Vagina (tissue), 2 donors: ENCODE measurements at regions not wholly inside any gene's neighbourhood (a gene's known extent, or its start where the extent isn't known, plus 50 kb on each side); places are given as distances from the start of the nearest gene placed in this dataset.

ENCODE experiments used
- DNase-seq, 2 donors: peaks; one replicate each; pipeline ENCODE4 v3.0.0-alpha.2; 2017; ENCODE audit errors: extremely low spot score in 2 of 2
- H3K27ac ChIP-seq: fragments of 200-600 bp; sonication (generic); one replicate; pipeline ENCODE4 v1.5.1; 2019
- H3K27me3 ChIP-seq: fragments of 200-600 bp; sonication (generic); one replicate; pipeline ENCODE4 v1.5.1; 2019
- H3K36me3 ChIP-seq, 2 donors: fragments of 200-600 bp; sonication (generic); one replicate each; pipeline ENCODE4 v1.5.1; 2017 to 2019
- H3K4me1 ChIP-seq: fragments of 200-600 bp; sonication (generic); one replicate; pipeline ENCODE4 v1.5.1; 2019
- H3K4me3 ChIP-seq, 2 donors: fragments of 200-600 bp; sonication (generic); 1 replicate in 1 of 2; 2 replicates in 1 of 2; pipeline ENCODE4 v1.5.1; 2016 to 2019
- H3K9me3 ChIP-seq: fragments of 200-600 bp; sonication (generic); one replicate; pipeline ENCODE4 v1.5.1; 2019
- POLR2A ChIP-seq, 2 donors: fragments of 450-650 bp; IDR thresholded peaks; one replicate each; pipeline ENCODE4 v1.6.1; 2017; ENCODE audit warnings: antibody characterized with exemption in 2 of 2, mild to moderate bottlenecking in 2 of 2, moderate library complexity in 2 of 2
- POLR2AphosphoS5 ChIP-seq, 2 donors: sonication (generic); formaldehyde crosslinking; IDR thresholded peaks; one replicate each; pipeline ENCODE4 v1.9.0; 2017; ENCODE audit warnings: antibody characterized with exemption in 2 of 2, mild to moderate bottlenecking in 2 of 2, low read depth in 1 of 2; ENCODE audit not compliant: insufficient read depth in 1 of 2
- intact Hi-C: fragments of 100-400 bp; cut with DNase I; formaldehyde crosslinking; loops from one replicate; pipeline ENCODE4 v1.15.1; 2023
- TF ChIP-seq, protein P1 (sequence below), 3 experiments: fragments of 450-650 bp in 2 of 3; fragments of 200-600 bp in 1 of 3; sonication (generic) in 1 of 3; IDR thresholded peaks; one replicate each; pipeline ENCODE4 v1.5.1; 2017 to 2019; ENCODE audit warnings: antibody characterized with exemption in 3 of 3, mild to moderate bottlenecking in 2 of 3, moderate library complexity in 2 of 3

GRCh38 chr13:62331384-62331783 is 915.7 kb upstream of the PCDH20 start:
- intact Hi-C loops: no loop called here
- H3K27ac ChIP-seq: no peak overlapping the region
- DNase-seq: no peak

DNA sequence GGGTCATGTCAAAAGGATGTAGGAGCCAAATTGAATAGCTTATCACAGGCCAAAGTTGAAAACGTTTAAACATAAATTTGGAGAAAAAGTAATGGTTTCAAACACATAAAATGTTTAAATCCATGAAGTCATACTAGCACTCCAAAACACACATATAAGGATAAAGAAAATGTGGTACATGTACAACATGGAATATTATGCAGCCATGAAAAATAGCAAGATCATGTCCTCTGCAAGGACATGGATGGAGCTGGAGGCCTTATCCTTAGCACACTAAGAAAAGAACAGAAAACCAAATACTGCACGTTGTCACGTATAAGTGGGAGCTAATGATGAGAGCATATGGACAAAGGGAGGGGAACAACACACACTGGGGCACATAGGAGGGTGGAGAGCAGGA is 911.7 kb upstream of the PCDH20 start:
- TF ChIP-seq POLR2AphosphoS5 (IDR thresholded peaks at IDR 0.05; ENCODE audit: insufficient read depth in 1 of 2, low read depth in 1 of 2) (no peak), POLR2A (IDR thresholded peaks at IDR 0.05) (no peak)
- TF ChIP-seq, protein P1, sequence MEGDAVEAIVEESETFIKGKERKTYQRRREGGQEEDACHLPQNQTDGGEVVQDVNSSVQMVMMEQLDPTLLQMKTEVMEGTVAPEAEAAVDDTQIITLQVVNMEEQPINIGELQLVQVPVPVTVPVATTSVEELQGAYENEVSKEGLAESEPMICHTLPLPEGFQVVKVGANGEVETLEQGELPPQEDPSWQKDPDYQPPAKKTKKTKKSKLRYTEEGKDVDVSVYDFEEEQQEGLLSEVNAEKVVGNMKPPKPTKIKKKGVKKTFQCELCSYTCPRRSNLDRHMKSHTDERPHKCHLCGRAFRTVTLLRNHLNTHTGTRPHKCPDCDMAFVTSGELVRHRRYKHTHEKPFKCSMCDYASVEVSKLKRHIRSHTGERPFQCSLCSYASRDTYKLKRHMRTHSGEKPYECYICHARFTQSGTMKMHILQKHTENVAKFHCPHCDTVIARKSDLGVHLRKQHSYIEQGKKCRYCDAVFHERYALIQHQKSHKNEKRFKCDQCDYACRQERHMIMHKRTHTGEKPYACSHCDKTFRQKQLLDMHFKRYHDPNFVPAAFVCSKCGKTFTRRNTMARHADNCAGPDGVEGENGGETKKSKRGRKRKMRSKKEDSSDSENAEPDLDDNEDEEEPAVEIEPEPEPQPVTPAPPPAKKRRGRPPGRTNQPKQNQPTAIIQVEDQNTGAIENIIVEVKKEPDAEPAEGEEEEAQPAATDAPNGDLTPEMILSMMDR (IDR thresholded peaks at IDR 0.05): no peak

More at GRCh38 chr13:62331384-62331783, 915.7 kb upstream of the PCDH20 start:
- TF ChIP-seq POLR2A (IDR thresholded peaks at IDR 0.05) (no peak), POLR2AphosphoS5 (IDR thresholded peaks at IDR 0.05; ENCODE audit: insufficient read depth in 1 of 2, low read depth in 1 of 2) (no peak)
- TF ChIP-seq, protein P1 (IDR thresholded peaks at IDR 0.05): no peak
- Histone ChIP-seq H3K4me3 (no peak overlapping the region), H3K9me3 (no peaks in the 10 kb centered on the region), H3K27me3 (no peaks in the 10 kb centered on the region), H3K36me3 (no peaks in the 10 kb centered on the region), H3K4me1 (no peaks in the 10 kb centered on the region)

DNA sequence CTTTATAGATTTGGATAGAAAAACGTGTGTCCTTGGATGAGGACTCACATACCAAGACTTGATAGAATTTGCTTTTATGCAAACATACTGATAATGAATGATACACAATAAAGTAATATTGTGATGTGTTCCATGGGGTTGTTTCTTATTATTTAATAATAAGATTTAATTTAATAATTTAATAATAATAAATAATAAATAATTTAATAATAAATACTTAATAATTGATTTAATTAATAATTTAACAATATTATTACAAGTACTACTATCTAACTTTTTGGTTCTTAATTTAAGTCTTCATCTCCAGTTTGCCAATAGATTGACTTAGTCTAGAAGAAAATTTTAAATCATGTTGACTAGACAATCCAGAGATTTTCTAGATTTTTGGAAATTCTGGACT is 909.2 kb upstream of the PCDH20 start:
- H3K9me3 ChIP-seq: no peaks in the 10 kb centered on the region
- no peaks in the 10 kb centered on the region for H3K4me1 ChIP-seq
- no peak overlapping the region for H3K4me3 ChIP-seq
- H3K27me3 ChIP-seq: no peaks in the 10 kb centered on the region
- no peaks in the 10 kb centered on the region for H3K36me3 ChIP-seq
- intact Hi-C loops: no loop called here
- TF ChIP-seq POLR2AphosphoS5 (IDR thresholded peaks at IDR 0.05; ENCODE audit: insufficient read depth in 1 of 2, low read depth in 1 of 2) (no peak), POLR2A (IDR thresholded peaks at IDR 0.05) (no peak)
- TF ChIP-seq, protein P1 (IDR thresholded peaks at IDR 0.05): no peak
- H3K27ac ChIP-seq: no peak overlapping the region
- DNase-seq: no peak

More for the DNA sequence above, 911.7 kb upstream of the PCDH20 start:
- no peak for DNase-seq
- intact Hi-C loops: no loop called here
- H3K36me3 ChIP-seq: no peaks in the 10 kb centered on the region
- no peaks in the 10 kb centered on the region for H3K4me1 ChIP-seq
- no peak overlapping the region for H3K4me3 ChIP-seq
- no peak overlapping the region for H3K27ac ChIP-seq
- H3K27me3 ChIP-seq: no peaks in the 10 kb centered on the region
- H3K9me3 ChIP-seq: no peaks in the 10 kb centered on the region

GRCh38 chr13:62321895-62322294 is 906.2 kb upstream of the PCDH20 start:
- Histone ChIP-seq H3K9me3 (no peaks in the 10 kb centered on the region), H3K27ac (no peak overlapping the region), H3K36me3 (no peaks in the 10 kb centered on the region), H3K4me1 (no peaks in the 10 kb centered on the region), H3K4me3 (no peak overlapping the region), H3K27me3 (no peaks in the 10 kb centered on the region)
- intact Hi-C loops: no loop called here
- no peak for DNase-seq
- TF ChIP-seq POLR2AphosphoS5 (IDR thresholded peaks at IDR 0.05; ENCODE audit: insufficient read depth in 1 of 2, low read depth in 1 of 2): no peak
- TF ChIP-seq, protein P1 (IDR thresholded peaks at IDR 0.05): no peak
- no peak for TF ChIP-seq POLR2A (IDR thresholded peaks at IDR 0.05)

DNA sequence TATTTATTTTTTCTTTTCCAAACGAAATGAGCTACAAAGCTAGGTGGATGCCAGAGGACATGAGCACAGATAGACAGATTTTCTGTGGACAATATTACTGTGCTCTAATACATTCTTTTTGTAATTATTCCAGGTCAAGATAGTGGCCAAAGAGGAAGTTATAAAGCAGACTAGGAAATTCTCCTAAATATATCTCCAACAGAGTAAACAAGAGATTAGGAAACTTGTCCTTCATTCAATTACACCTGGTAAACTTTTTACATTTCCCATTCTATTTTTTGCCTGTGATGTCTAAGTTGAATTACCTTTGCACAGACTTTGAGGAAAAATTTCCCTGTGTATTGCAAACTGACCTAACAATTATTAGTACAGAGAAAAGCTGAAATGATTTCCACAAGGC is 905.5 kb upstream of the PCDH20 start:
- H3K27ac ChIP-seq: no peak overlapping the region
- H3K9me3 ChIP-seq: no peaks in the 10 kb centered on the region
- intact Hi-C loops: no loop called here
- TF ChIP-seq POLR2A (IDR thresholded peaks at IDR 0.05) (no peak), POLR2AphosphoS5 (IDR thresholded peaks at IDR 0.05; ENCODE audit: insufficient read depth in 1 of 2, low read depth in 1 of 2) (no peak)
- TF ChIP-seq, protein P1 (IDR thresholded peaks at IDR 0.05): no peak
- H3K27me3 ChIP-seq: no peaks in the 10 kb centered on the region
- no peak for DNase-seq
- no peaks in the 10 kb centered on the region for H3K4me1 ChIP-seq
- H3K36me3 ChIP-seq: no peaks in the 10 kb centered on the region
- no peak overlapping the region for H3K4me3 ChIP-seq
